ENCODE measurements at regions not wholly inside any gene's neighbourhood (a gene's known extent, or its start where the extent isn't known, plus 50 kb on each side); places are given as distances from the start of the nearest gene placed in this dataset.

GRCh38 chr3:141682007-141682406 is 56.1 kb upstream of the RNF7 start:
- Histone ChIP-seq H3F3A (ENCODE audit: insufficient read depth, low read length) (no peaks in the 10 kb centered on the region), H3K79me2 (ENCODE audit: low read length) (no peaks in the 10 kb centered on the region), H3K4me3 (ENCODE audit: low read length) (no peak overlapping the region)

GRCh38 chr3:141682921-141683320 is 55.2 kb upstream of the RNF7 start:
- Histone ChIP-seq H3K9me3 (replicated peaks; ENCODE audit: insufficient read depth, low read length) (no peaks in the 10 kb centered on the region), H3F3A (ENCODE audit: insufficient read depth, low read length) (no peaks in the 10 kb centered on the region), H3K27me3 (replicated peaks; ENCODE audit: insufficient read depth, low read length) (no peaks in the 10 kb centered on the region), H3K4me1 (ENCODE audit: low read length) (peaks cover 5% of the 10 kb centered on the region; the same call in 1 of the 2 replicates), H3K36me3 (replicated peaks; ENCODE audit: insufficient read depth, low read length) (no peaks in the 10 kb centered on the region), H3K9me2 (replicated peaks; ENCODE audit: insufficient read depth, low read length) (no peaks in the 10 kb centered on the region), H4K20me1 (ENCODE audit: insufficient read depth, low read length) (no peaks in the 10 kb centered on the region), H3K9ac (ENCODE audit: low read length) (no peak overlapping the region), H3K79me2 (ENCODE audit: low read length) (no peaks in the 10 kb centered on the region), H3K27ac (ENCODE audit: low read length) (no peak overlapping the region), H3K4me3 (ENCODE audit: low read length) (no peak overlapping the region), H2AFZ (ENCODE audit: low read length) (no peak overlapping the region), H3K4me2 (ENCODE audit: low read depth, low read length) (no peak overlapping the region)
- DNase-seq, result no peak
- TF ChIP-seq CTCF (IDR thresholded peaks at IDR 0.05; ENCODE audit: low read length), result no peak
- no peak for TF ChIP-seq EZH2phosphoT487 (IDR thresholded peaks at IDR 0.05; ENCODE audit: low read length)
- TF ChIP-seq EZH2 (optimal IDR thresholded peaks at IDR 0.05; ENCODE audit: low read depth, low read length), result no peak

More at GRCh38 chr3:141682007-141682406, 56.1 kb upstream of the RNF7 start:
- H3K9me2 ChIP-seq (replicated peaks; ENCODE audit: insufficient read depth, low read length), result no peaks in the 10 kb centered on the region
- H3K4me1 ChIP-seq (ENCODE audit: low read length), result peaks cover 5% of the 10 kb centered on the region; the same call in 1 of the 2 replicates
- DNase-seq, result no peak
- no peak overlapping the region for H2AFZ ChIP-seq (ENCODE audit: low read length)
- H3K4me2 ChIP-seq (ENCODE audit: low read depth, low read length), result no peak overlapping the region
- H3K9ac ChIP-seq (ENCODE audit: low read length), result no peak overlapping the region
- H4K20me1 ChIP-seq (ENCODE audit: insufficient read depth, low read length), result no peaks in the 10 kb centered on the region
- no peaks in the 10 kb centered on the region for H3K27me3 ChIP-seq (replicated peaks; ENCODE audit: insufficient read depth, low read length)
- TF ChIP-seq EZH2phosphoT487 (IDR thresholded peaks at IDR 0.05; ENCODE audit: low read length) (no peak), CTCF (IDR thresholded peaks at IDR 0.05; ENCODE audit: low read length) (no peak), EZH2 (optimal IDR thresholded peaks at IDR 0.05; ENCODE audit: low read depth, low read length) (no peak)
- H3K9me3 ChIP-seq (replicated peaks; ENCODE audit: insufficient read depth, low read length), result no peaks in the 10 kb centered on the region
- no peaks in the 10 kb centered on the region for H3K36me3 ChIP-seq (replicated peaks; ENCODE audit: insufficient read depth, low read length)
- H3K27ac ChIP-seq (ENCODE audit: low read length), result no peak overlapping the region

DNA sequence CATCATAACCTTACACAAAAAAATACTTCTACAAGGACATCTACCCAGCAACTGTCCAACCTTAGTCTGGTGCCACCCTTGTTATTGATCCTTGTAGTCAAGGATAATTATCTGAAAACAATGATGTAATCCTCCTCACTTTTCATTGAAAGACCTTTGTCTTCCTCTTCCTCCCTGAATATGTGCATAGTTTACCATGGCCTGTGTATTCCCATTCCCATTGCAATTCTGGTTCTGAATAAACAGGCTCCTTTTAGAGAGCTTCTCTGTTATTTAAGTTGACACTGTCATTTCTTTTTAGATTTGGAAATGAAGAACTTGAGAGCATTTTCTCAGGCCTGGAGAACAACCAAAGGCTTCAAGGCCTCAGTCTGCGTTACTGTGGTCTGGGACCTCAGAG is 53.3 kb upstream of the RNF7 start:
- H4K20me1 ChIP-seq (ENCODE audit: insufficient read depth, low read length), result no peaks in the 10 kb centered on the region
- H2AFZ ChIP-seq (ENCODE audit: low read length), result no peak overlapping the region
- H3K27me3 ChIP-seq (replicated peaks; ENCODE audit: insufficient read depth, low read length), result no peaks in the 10 kb centered on the region
- H3K9ac ChIP-seq (ENCODE audit: low read length), result no peak overlapping the region
- no peak overlapping the region for H3K27ac ChIP-seq (ENCODE audit: low read length)
- no peaks in the 10 kb centered on the region for H3F3A ChIP-seq (ENCODE audit: insufficient read depth, low read length)
- H3K4me2 ChIP-seq (ENCODE audit: low read depth, low read length), result no peak overlapping the region
- peaks cover 5% of the 10 kb centered on the region; the same call in 1 of the 2 replicates for H3K4me1 ChIP-seq (ENCODE audit: low read length)
- H3K36me3 ChIP-seq (replicated peaks; ENCODE audit: insufficient read depth, low read length), result no peaks in the 10 kb centered on the region
- H3K79me2 ChIP-seq (ENCODE audit: low read length), result no peaks in the 10 kb centered on the region
- no peaks in the 10 kb centered on the region for H3K9me3 ChIP-seq (replicated peaks; ENCODE audit: insufficient read depth, low read length)
- no peak for DNase-seq
- H3K4me3 ChIP-seq (ENCODE audit: low read length), result no peak overlapping the region
- TF ChIP-seq EZH2phosphoT487 (IDR thresholded peaks at IDR 0.05; ENCODE audit: low read length), result no peak
- no peak for TF ChIP-seq EZH2 (optimal IDR thresholded peaks at IDR 0.05; ENCODE audit: low read depth, low read length)
- no peak for TF ChIP-seq CTCF (IDR thresholded peaks at IDR 0.05; ENCODE audit: low read length)
- no peaks in the 10 kb centered on the region for H3K9me2 ChIP-seq (replicated peaks; ENCODE audit: insufficient read depth, low read length)
